Spleen (tissue), 7 donors: ENCODE measurements at regions not wholly inside any gene's neighbourhood (a gene's known extent, or its start where the extent isn't known, plus 50 kb on each side); places are given as distances from the start of the nearest gene placed in this dataset.

Source experiments
- POLR2A ChIP-seq, 3 donors: fragments of 450-650 bp; IDR thresholded peaks; one replicate each; pipeline ENCODE4 v1.5.1; 2017; ENCODE audit warnings: antibody characterized with exemption in 3 of 3, mild to moderate bottlenecking in 1 of 3
- TF ChIP-seq, protein P1 (sequence below), 11 experiments: fragments of 200-600 bp in 7 of 11; fragments of 450-650 bp in 4 of 11; sonication (generic) in 4 of 11; IDR thresholded peaks in 8 of 11; conservative IDR thresholded peaks in 3 of 11; 1 replicate in 7 of 11; 2 replicates in 4 of 11; pipeline versions ENCODE4 v1.4.0 to v1.8.0; 2016 to 2021; ENCODE audit warnings: antibody characterized with exemption in 11 of 11, inconsistent platforms in 4 of 11, mild to moderate bottlenecking in 1 of 11
- donor health status: DM: no; HTN: no; CAD: no; lungs with moderate emphysema.
- donor health status: DM: no; HTN: no; CAD: no.
- donor health status: DM: no; HTN: no; CAD: no.

DNA sequence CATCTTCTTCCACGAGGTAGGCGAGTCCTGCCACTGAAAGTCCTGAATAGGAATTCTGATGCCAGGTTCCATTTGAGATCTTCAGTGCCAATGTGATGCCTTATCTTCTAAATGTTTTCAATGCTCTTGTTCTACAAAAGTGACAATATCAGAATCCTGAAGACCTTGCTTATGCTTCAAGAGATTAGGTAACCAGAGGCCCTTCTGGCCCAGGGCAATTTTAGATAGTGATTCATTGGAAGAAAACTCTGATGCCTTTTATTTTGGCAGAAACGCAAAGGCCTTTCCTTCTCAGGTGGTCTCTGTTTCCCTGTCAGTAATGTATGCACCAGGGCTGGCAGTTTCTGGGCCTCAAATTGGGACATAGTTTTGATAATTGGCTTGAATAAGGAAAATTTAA lies 144.8 kb downstream of the CEP135 start:
- no peak for TF ChIP-seq POLR2A (IDR thresholded peaks at IDR 0.05)
- TF ChIP-seq, protein P1, sequence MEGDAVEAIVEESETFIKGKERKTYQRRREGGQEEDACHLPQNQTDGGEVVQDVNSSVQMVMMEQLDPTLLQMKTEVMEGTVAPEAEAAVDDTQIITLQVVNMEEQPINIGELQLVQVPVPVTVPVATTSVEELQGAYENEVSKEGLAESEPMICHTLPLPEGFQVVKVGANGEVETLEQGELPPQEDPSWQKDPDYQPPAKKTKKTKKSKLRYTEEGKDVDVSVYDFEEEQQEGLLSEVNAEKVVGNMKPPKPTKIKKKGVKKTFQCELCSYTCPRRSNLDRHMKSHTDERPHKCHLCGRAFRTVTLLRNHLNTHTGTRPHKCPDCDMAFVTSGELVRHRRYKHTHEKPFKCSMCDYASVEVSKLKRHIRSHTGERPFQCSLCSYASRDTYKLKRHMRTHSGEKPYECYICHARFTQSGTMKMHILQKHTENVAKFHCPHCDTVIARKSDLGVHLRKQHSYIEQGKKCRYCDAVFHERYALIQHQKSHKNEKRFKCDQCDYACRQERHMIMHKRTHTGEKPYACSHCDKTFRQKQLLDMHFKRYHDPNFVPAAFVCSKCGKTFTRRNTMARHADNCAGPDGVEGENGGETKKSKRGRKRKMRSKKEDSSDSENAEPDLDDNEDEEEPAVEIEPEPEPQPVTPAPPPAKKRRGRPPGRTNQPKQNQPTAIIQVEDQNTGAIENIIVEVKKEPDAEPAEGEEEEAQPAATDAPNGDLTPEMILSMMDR (IDR thresholded peaks at IDR 0.05 in 8 of 11, conservative IDR thresholded peaks at IDR 0.05 in 3 of 11): no peak
